Retina (tissue), 1 donor: ENCODE measurements at regions not wholly inside any gene's neighbourhood (a gene's known extent, or its start where the extent isn't known, plus 50 kb on each side); places are given as distances from the start of the nearest gene placed in this dataset.

ENCODE experiments used
- DNase-seq: peaks from one replicate; pipeline ENCODE4 v3.0.0-alpha.2; 2016

DNA sequence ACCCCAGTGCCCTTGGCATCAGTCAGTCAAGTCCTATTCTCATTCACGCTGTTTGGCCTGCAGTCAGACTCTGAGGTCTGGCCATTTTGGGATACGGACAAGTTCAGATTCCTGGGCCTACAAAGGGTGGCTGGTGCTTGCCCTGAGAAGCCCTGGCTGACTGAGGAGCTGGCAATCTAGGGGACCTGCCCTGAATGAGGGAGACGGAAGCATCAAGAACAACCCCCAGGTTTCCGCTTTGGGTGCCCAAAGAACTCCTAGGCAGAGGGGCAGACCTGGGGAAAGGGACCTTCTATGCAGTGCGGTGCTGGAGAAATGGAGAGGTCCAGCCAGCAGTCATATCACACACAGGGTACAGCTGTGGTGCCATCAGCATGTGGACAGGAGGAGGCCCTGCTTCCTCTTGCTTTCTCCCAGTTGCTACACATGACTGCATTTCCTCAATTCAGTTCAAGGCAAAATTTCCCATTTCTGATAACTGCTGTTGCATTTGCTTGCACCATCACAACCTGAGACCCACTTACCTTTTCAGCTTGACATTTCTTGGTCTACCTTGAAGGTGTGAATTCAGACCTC is 70.9 kb upstream of the LGALSL start:
- no peak for DNase-seq

DNA sequence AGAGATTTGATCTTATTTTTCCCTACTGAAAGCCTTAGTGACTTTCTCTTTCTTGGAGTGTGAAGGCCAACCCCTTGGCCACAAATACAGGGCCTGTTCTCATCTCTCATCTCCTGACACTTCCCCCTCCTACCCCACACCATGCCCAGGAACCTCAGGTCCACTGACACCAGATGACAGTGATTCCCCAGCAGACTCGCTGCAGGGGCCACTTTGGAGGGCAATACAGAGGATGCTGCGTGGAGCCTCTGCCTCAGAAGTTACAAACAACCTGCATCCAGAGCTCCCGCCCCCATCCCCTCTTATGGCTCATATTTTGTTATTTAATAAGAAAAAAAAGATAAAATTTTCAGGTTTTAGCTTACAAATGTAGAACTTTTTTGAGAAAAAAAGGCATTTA is 70.1 kb upstream of the LGALSL start:
- no peak for DNase-seq

DNA sequence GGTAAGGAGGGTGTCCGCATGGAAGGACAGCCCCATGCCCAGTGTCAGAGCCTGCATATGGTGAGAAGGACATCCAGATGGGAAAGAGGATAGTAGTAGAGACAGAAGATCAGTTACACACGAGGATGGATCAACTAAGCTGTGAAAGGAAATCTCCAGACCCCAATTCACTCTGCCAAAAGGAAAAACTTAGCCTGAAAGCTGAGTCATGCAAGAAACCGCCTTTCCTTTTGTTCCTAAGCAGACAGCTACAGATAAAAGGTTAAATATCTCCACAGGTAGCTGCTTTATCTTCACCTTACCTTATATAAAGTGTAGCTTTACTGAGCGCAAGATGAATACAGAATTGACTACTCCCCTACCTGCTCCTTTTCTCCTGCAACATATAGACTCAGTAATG is 67.3 kb upstream of the LGALSL start:
- no peak for DNase-seq

DNA sequence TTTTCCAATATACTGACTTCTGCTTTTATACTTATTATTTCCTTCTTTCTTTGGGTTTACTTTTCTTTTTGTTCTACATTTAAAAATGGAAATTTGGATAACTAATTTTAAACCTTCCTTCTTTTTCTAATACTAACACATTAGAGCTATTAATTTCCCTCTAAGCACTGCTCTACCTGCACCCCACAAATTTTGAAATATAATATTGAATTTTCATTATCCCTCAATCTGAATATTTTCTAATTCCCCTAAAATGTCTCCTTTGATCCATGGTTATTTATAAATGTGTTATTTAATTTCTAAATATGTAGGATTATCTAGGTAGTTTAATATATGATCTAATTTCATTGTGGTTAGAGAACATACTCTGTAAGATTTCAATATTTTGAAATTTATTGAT is 63.4 kb upstream of the LGALSL start:
- DNase-seq = no peak

DNA sequence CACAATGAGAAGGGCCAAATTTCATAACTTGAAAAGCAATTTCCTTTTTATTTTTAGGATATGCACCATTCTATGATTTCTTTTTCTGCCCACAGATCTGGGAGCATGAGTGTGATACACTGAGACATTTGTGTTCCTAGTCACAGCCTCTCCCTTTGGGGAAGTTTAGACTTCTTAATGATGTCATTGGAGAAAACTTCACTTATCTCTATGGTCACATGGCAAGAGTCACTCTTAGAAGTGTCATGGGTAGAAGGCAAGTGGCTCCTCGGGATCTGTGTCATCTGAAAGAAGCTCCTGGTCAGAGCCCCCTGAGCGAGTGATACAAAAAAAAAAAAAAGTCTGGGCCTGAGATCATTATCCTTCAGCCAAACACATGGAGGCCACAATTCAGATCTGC is 62.5 kb upstream of the LGALSL start:
- DNase-seq = no peak

DNA sequence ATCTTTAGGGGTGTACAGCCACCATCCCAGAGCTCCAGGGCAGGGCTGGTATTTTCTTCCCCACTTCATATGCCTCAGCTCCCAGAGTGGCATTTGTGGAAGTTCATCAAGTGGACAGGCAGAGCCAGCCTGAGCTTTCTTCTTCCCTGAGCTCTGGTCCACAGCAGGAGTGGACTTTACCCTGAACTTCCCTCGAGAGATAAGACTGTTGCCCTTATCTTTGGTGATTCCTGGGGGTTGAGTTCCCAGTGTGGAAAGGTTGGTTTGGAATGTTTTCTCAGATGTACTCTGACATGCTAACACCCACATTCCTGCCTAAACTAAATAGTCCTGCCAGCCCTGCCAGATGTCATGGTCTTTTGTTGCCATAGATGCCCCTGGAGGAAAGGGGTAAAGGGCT is 62.0 kb upstream of the LGALSL start:
- DNase-seq = no peak

DNA sequence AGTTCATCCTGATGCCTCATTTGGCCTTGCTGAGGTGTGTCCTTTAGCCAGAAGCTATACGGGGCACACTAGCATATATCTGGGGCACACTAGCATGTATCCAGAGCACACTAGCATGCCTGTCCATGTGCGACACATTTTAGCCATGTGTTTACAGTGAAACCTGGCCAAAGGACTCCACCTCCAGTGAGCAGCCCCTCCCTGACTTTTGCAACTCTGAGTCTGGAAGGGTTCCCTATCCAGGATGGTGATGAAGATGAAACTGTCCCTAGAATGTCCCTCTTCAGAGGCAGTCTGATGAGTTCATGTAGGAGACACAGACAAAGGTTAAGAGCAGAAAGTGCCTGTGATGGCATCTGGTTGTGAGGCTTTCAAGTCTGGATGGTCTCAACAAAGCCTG is 61.4 kb upstream of the LGALSL start:
- no peak for DNase-seq

DNA sequence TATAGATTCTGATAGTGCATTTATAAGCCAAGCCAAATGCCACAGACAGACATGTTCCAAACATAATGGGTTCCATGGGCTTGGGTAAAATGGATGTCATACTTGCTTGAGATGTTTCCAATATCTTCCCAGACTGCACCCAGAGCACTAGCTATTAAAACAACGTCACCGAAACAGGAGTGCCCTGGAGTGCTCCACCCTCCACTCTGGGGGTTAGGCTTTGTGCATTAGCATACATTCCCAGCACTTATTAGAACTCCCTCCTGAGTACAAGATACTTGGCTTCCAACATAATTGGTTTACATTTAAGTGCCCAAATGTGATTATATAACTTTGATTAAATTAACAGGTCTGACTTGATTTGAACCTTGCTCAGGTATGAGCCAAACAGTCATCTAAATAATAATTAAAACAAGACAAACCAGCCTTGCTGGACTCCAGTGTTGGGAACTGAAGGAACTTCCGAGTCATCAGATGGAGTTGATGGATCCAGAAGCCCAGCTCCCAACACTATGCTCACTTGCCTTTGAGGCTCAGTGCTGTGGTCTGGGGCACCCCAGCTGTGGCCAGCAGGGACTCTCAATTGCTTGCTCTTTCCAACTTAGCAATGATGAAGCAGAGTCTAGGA is 60.5 kb upstream of the LGALSL start:
- DNase-seq = no peak

DNA sequence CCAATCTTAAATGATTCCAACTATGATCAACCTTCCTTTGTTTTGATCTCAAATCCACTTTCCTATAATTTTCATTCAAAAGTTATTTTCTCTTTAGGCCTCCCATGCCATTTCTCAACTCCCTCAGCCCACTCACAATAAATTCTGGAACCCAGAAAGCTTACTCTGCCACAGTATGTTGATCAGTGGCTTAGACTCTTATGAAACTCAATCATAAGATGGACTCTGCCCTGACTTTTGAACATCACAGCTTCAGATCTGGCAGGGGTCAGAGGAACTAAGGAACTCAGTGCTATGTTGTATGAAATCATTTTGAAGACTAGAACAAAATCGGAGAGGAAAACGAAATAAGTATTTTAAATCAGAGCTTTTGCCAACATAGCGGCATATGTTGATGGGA is 59.8 kb upstream of the LGALSL start:
- DNase-seq = no peak

DNA sequence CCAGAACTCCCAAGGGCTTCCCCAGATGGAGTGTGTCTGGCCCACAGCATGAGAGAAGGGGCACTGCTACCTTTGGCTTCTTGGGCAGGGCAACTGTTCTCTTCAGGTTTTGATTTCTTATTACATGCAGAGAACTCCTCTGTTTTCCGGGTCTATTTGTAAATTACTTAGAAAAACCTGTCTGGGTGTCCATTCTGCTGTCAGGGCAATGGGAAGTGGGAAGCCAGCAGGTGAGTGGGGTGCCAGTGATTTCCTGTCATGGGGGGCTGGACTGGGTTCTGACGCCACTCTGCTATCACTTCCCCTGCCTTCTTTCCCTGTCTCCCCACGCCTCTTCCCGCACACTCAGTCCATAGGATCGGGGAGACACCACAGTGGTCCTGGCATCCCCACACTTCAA is 58.0 kb upstream of the LGALSL start:
- DNase-seq = no peak

DNA sequence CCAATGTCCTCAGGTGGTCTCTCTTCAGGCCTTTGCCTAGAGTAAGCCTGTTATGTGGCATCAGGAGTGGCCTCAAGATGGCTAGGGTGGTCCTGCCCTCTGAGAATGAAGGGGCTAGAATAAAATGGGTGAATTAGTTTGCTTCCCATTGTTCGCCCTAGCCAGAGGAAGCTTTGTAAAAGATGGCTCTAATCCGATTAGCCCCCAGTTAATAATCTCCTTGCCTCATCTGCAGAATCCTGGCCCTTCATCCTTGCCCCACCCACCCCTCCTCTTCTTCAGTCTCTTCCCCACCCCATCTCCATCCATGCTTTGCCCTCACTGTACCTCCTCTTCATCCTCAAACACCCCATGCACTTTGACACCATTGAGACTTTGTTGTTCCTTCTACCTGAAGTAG is 57.4 kb upstream of the LGALSL start:
- DNase-seq = no peak

DNA sequence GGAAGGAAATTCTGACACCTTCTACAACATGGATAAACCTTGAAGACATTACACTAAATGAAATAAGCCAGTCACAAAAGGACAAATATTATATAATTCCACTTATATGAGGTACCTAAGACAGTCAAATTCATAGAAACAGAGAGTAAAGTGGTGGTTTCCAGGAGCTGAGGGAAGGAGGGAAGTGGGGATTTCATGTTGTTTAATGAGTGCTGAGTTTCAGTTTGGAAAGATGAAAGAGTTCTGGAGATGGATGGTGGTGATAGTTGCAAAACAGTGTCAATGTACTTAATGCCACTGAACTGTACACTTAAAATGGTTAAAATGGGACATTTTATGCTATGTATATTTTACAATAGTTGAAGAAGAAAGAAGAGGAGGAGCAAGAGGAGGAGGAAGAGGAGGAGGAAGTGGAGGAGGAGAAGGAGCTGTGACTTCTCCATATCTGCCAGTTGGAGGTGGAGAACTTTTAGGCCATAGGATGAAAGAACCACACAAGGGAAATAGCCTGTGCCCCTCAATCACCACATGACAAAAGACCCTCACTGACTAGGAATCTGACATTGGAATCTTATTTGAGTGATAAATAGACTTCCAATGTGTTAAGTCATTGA is 55.3 kb upstream of the LGALSL start:
- no peak for DNase-seq

DNA sequence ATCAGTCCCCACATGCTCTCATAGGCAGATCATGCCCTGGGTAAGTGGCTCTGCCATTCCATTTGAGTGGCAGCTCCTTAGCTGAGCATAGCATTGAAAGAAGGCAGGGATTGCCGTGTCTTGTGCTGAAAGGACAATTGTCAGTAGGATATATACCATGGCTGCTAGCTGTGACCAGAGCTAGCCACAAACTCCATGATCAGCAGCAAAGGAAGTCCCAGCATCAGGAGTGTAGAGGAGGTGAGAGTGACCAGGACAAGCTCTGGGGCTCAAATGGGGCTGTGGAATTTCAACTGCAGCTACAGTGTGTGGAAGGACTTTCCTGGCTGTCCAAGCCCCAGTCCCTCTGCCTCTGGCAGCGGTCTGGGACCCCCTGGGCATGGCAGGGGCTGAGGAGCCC is 54.4 kb upstream of the LGALSL start:
- no peak for DNase-seq

DNA sequence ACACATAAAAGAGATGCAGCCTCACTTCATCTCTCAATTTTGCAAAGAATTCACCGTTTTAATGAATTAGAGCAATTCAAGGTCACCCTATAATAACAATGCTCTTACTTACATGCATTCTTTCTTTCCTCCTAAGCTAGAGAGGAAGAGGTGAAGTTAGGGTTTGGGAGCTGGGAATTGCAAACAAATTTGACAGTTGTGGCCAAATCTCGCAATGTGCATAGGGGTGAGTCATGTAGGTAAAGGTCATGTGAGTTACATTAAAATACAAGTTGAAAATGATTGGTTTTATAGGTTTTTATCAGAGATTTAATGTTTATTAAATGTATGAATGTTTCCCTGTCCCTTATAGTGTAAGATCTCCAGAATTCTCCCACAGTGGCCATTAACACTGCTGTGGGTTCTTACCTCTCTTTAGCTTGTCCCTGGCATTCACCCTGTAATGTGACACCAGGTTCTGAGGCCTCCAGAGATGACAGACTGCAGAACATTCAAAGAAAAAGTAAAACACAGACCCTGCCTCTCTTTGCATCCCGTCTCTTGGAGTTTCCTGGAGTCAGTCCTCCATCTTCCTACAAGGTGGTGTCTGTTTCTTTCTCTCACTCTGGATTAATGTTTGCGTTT is 53.7 kb upstream of the LGALSL start:
- no peak for DNase-seq

DNA sequence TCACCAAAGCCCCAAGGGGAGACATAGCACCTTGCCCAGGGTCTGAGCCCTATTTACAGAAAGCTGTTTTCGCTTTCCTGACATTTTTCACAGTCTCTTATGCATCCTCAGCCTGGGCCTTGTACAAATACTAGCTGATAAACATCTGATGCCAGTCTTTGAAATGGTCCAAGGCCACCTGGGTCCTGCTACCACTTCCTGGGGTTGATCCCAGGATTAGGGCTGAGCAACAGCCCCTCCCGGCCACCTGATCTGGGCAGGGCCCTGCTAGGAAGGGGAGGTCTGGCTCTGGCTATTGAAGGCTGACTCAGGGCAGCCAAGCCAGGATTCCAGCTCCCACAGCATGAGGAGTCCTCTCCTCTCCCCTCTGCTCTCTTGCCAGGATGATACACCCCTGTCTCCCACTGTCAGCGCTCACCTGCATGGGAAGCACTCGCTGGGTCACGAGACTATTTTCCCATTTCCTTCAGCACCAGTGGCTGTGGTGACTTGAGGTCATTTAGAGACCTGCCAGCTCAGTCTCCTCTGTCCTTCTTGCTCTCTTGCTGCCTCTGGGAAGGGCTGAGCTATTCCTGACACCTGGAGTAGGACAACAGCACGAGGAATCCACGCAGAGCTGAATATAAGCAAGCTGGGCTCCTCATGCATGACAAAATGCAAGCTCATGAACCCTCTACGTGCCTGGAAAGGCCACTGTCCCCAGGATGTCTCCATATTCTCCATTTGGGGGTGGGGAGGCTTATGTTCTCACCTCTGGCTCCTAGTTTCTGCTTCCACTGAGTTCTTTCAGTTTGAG is 53.0 kb upstream of the LGALSL start:
- no peak for DNase-seq

DNA sequence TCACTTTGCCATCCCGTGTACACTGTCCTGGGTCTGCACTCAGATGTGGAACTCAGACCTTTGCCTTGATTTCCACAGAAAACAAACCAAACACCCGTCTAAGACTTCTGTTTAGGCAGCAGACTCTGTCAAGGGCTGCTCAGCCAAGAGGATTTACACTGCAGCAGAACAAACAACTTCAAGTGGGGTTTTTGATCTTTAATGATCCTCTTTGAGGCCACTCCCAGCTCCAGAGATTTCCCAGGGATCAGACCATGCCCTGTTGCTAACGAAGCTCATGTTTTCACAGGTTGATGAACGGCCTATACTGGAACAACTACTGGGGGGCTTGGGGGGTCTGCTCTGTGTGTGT is 52.5 kb upstream of the LGALSL start:
- no peak for DNase-seq

DNA sequence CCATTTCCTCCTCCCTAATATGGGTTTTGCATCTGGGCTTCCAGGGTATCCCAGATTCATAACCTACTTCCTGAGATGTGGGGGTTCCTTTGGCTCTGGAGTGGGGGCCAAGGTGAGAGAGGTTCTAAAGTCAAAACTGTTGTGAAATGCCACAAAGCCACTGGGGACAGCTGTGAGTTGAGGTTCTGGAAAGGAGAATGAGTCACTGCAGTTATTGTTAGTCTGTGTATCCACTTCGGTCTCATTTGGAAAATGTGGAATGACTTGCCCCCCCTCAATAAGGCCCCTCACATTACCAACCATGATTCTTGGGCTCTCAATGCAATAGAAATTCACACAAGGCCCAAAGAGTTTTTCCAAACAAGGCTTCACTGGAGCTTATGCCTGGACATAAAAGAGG is 51.1 kb upstream of the LGALSL start:
- no peak for DNase-seq

DNA sequence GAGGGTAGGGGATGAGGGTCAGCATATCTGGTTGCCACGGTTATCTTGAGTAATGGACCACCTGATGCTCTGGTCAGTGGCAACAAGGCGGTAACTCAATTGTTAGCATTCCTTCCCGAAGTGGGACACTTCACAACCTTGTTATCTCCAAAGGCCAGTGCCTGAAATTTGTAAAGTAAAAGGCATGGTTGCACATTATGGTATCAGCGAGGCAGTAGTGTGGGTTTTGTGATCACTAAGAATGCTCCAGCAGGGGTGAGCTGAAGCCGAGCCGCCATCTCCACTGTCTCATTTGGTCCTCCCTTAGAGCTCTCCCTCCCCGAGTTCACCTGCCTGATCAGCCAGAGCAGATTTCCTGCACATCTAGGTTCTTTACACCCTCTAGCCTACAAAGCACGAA is 50.5 kb upstream of the LGALSL start:
- no peak for DNase-seq

DNA sequence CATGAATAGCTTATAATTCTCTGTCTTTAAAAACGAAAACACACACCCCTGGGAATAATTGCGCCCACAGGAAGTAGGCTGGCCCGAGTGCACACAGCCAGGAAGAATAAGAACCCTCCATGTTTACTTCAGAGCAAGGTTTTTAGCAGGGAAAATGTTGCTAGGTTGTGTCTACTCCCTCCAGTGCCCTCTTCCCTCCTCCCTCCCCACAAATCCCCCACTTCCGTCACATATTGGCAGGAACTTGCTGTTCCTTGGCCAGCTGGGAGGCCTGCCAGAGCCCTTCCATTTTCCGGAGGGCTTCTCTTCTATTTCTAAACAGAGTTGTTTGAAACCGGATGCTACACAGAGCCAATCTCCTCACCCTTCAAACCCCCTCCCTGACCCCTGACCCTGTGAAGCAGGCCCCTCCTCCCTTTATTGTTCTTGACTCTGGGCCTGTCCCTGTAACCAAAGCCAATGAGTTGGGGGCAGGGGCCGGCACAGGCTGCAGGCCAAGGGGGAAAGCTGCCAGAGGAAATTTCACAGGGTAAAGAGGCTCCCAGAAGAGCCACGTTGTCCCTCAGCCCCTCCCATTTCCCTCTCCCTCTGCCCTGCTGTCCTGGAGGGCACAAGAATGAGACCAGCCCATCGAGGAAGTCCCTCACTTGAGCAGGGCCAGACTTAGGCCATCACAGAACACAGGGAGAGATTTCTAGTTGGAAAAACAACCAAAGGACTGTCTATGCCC is 49.8 kb upstream of the LGALSL start:
- DNase-seq = peak; percentile 66
